ENCODE measurements at regions not wholly inside any gene's neighbourhood (a gene's known extent, or its start where the extent isn't known, plus 50 kb on each side); places are given as distances from the start of the nearest gene placed in this dataset.

DNA sequence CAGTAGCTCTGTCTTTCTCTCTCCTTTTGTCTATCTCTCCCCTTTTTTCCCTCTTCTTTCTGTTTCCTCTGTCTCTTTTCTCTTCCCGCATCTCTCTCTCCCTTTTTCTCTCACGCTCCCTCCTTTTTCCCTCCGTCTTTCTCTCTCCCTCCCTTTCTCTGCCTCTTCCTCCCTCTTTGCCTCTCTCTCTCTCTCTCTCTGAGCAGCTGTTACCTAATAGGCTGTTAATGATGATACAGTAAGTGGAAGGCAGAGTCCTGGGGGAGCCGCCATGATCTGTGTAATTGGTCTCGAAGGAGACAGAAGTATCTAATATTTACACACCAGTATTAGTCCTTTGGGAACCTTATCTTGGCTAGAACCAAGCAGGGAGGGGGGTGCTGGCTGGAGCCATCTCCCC lies 136.1 kb upstream of the CIBAR2 start:
- TF ChIP-seq, protein P1, sequence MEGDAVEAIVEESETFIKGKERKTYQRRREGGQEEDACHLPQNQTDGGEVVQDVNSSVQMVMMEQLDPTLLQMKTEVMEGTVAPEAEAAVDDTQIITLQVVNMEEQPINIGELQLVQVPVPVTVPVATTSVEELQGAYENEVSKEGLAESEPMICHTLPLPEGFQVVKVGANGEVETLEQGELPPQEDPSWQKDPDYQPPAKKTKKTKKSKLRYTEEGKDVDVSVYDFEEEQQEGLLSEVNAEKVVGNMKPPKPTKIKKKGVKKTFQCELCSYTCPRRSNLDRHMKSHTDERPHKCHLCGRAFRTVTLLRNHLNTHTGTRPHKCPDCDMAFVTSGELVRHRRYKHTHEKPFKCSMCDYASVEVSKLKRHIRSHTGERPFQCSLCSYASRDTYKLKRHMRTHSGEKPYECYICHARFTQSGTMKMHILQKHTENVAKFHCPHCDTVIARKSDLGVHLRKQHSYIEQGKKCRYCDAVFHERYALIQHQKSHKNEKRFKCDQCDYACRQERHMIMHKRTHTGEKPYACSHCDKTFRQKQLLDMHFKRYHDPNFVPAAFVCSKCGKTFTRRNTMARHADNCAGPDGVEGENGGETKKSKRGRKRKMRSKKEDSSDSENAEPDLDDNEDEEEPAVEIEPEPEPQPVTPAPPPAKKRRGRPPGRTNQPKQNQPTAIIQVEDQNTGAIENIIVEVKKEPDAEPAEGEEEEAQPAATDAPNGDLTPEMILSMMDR (IDR thresholded peaks at IDR 0.05), result no peak
- TF ChIP-seq EP300 (IDR thresholded peaks at IDR 0.05), result no peak
